ENCODE measurements at regions not wholly inside any gene's neighbourhood (a gene's known extent, or its start where the extent isn't known, plus 50 kb on each side); places are given as distances from the start of the nearest gene placed in this dataset.

DNA sequence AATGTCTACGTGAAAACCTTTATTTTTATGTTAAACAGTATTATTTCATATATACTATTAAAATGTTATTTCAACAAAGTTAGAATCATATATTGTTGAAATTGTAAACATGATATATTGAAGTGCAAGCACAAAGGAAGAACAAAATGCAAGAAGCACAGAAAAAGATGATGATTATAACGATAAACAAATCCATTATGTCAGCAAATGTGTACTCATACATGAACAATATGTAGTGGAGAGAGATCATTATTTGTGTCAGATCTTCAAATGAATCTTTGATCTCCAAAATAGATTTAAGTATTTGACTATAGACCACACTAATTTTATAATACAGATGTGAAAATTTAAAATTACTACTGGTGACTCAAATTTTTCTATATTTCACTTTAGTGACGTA, 1104.4 kb upstream of the CRIM1 start:
- TF ChIP-seq, protein P1, sequence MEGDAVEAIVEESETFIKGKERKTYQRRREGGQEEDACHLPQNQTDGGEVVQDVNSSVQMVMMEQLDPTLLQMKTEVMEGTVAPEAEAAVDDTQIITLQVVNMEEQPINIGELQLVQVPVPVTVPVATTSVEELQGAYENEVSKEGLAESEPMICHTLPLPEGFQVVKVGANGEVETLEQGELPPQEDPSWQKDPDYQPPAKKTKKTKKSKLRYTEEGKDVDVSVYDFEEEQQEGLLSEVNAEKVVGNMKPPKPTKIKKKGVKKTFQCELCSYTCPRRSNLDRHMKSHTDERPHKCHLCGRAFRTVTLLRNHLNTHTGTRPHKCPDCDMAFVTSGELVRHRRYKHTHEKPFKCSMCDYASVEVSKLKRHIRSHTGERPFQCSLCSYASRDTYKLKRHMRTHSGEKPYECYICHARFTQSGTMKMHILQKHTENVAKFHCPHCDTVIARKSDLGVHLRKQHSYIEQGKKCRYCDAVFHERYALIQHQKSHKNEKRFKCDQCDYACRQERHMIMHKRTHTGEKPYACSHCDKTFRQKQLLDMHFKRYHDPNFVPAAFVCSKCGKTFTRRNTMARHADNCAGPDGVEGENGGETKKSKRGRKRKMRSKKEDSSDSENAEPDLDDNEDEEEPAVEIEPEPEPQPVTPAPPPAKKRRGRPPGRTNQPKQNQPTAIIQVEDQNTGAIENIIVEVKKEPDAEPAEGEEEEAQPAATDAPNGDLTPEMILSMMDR (IDR thresholded peaks at IDR 0.05; ENCODE audit: low read depth, low read length, poor library complexity, severe bottlenecking): no peak
- TF ChIP-seq EZH2phosphoT487 (IDR thresholded peaks at IDR 0.05; ENCODE audit: borderline replicate concordance, low read length): no peak
